ENCODE measurements at regions not wholly inside any gene's neighbourhood (a gene's known extent, or its start where the extent isn't known, plus 50 kb on each side); places are given as distances from the start of the nearest gene placed in this dataset.

- TF ChIP-seq GATA2 (IDR thresholded peaks at IDR 0.05; ENCODE audit: low read depth, low read length) (no peak), GATA3 (IDR thresholded peaks at IDR 0.05; ENCODE audit: low read depth, low read length) (no peak)
Observed at GRCh38 chr20:11372876-11373790, 544.6 kb upstream of the BTBD3 start.

All from SH-SY5Y (cell line).